ENCODE measurements at regions not wholly inside any gene's neighbourhood (a gene's known extent, or its start where the extent isn't known, plus 50 kb on each side); places are given as distances from the start of the nearest gene placed in this dataset.

GRCh38 chr10:3446221-3446620 lies 273.6 kb upstream of the PITRM1 start:
- no peak for DNase-seq (ENCODE audit: low read depth)

DNA sequence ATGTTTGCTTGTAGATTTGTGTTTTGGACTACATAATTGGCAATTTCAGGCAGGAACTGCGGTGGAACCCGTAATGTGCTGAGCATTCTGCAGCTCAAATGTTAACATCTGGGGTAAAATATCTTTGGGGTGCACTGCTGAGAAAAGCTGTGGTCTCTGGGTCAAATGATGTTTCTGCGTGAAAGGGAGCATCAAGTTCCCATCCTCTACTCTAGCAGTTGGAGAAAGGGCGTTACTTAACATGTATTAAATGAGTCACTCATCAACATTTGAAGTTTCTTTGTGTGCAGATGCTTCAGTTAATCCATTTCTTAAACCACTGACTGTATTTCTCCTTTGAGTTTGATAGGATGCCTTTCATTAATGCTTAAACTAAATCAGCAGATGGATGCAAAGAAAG lies 273.1 kb upstream of the PITRM1 start:
- H3K4me1 ChIP-seq (ENCODE audit: control insufficient read depth, insufficient read depth, low read length), result no peaks in the 10 kb centered on the region
- peak; percentile 28 for DNase-seq (ENCODE audit: low read depth)
- no peaks in the 10 kb centered on the region for H3K27me3 ChIP-seq (replicated peaks; ENCODE audit: control insufficient read depth, insufficient read depth, low read length)
- no peaks in the 10 kb centered on the region for H3K36me3 ChIP-seq (ENCODE audit: control insufficient read depth, insufficient read depth, low read length, severe bottlenecking)
- no peak overlapping the region for H3K9ac ChIP-seq (ENCODE audit: low read length)
- no peak overlapping the region for H3K4me3 ChIP-seq (ENCODE audit: low read length)
- no peaks in the 10 kb centered on the region for H3K9me3 ChIP-seq (ENCODE audit: control insufficient read depth, low read length)

More at GRCh38 chr10:3446221-3446620, 273.6 kb upstream of the PITRM1 start:
- H3K9ac ChIP-seq (ENCODE audit: low read length), result no peak overlapping the region
- H3K4me1 ChIP-seq (ENCODE audit: control insufficient read depth, insufficient read depth, low read length), result peaks cover 2% of the 10 kb centered on the region
- no peak overlapping the region for H3K4me3 ChIP-seq (ENCODE audit: low read length)
- H3K9me3 ChIP-seq (ENCODE audit: control insufficient read depth, low read length), result no peaks in the 10 kb centered on the region
- H3K27me3 ChIP-seq (replicated peaks; ENCODE audit: control insufficient read depth, insufficient read depth, low read length), result no peaks in the 10 kb centered on the region
- H3K36me3 ChIP-seq (ENCODE audit: control insufficient read depth, insufficient read depth, low read length, severe bottlenecking), result no peaks in the 10 kb centered on the region

- H3K4me3 ChIP-seq (ENCODE audit: low read length), result no peak overlapping the region
- H3K36me3 ChIP-seq (ENCODE audit: control insufficient read depth, insufficient read depth, low read length, severe bottlenecking), result no peaks in the 10 kb centered on the region
- peaks cover 4% of the 10 kb centered on the region for H3K9me3 ChIP-seq (ENCODE audit: control insufficient read depth, low read length)
- no peak for DNase-seq (ENCODE audit: low read depth)
- H3K4me1 ChIP-seq (ENCODE audit: control insufficient read depth, insufficient read depth, low read length), result peaks cover 4% of the 10 kb centered on the region
- H3K27me3 ChIP-seq (replicated peaks; ENCODE audit: control insufficient read depth, insufficient read depth, low read length), result no peaks in the 10 kb centered on the region
- no peak overlapping the region for H3K9ac ChIP-seq (ENCODE audit: low read length)
Measured at GRCh38 chr10:3442451-3442990, 269.9 kb upstream of the PITRM1 start.

DNA sequence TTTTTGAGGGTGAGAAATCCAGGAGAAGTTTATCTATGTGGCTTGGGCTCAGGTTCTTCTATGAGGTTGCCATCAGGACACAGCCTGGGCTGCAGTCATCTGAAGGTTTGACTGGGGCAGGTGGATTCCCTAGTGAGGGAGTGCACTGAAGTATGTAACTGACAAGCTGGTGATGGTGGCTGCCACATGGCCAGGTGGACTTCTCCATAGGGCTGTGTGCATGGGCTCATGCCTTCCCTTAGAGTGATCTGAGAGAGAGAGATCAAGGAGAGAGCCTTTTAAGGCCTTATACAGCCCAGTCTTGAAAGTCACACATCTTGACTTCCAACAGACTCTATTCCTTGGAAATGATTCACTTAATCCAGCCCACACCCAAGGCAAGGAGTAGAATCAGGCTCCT lies 266.6 kb upstream of the PITRM1 start:
- no peak for DNase-seq (ENCODE audit: low read depth)
- H3K9me3 ChIP-seq (ENCODE audit: control insufficient read depth, low read length), result peaks cover 4% of the 10 kb centered on the region
- H3K4me3 ChIP-seq (ENCODE audit: low read length), result no peak overlapping the region
- H3K9ac ChIP-seq (ENCODE audit: low read length), result no peak overlapping the region
- H3K4me1 ChIP-seq (ENCODE audit: control insufficient read depth, insufficient read depth, low read length), result peaks cover 11% of the 10 kb centered on the region
- H3K27me3 ChIP-seq (replicated peaks; ENCODE audit: control insufficient read depth, insufficient read depth, low read length), result no peaks in the 10 kb centered on the region
- H3K36me3 ChIP-seq (ENCODE audit: control insufficient read depth, insufficient read depth, low read length, severe bottlenecking), result no peaks in the 10 kb centered on the region

DNA sequence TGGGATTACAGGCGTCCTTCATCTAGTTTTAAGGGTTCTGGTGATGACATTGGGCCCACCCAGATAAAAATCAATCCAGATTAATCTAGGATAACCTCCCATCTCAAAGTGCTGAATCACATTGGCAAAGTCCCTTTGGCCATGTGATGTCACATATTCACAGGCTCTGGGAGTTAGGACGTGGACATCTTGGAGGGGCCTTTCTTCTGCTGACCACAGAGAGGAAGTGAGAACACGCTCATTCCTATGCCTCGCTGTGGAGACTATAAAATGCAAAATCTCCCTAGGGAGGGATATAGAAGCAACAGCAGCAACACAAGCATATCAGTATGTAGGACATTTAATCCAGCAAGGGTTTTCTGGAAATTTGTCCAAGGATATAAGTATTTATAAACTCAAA lies 266.0 kb upstream of the PITRM1 start:
- H3K4me1 ChIP-seq (ENCODE audit: control insufficient read depth, insufficient read depth, low read length), result peaks cover 11% of the 10 kb centered on the region
- H3K36me3 ChIP-seq (ENCODE audit: control insufficient read depth, insufficient read depth, low read length, severe bottlenecking), result no peaks in the 10 kb centered on the region
- no peaks in the 10 kb centered on the region for H3K27me3 ChIP-seq (replicated peaks; ENCODE audit: control insufficient read depth, insufficient read depth, low read length)
- H3K4me3 ChIP-seq (ENCODE audit: low read length), result no peak overlapping the region
- H3K9ac ChIP-seq (ENCODE audit: low read length), result no peak overlapping the region
- peaks cover 4% of the 10 kb centered on the region for H3K9me3 ChIP-seq (ENCODE audit: control insufficient read depth, low read length)
- no peak for DNase-seq (ENCODE audit: low read depth)

DNA sequence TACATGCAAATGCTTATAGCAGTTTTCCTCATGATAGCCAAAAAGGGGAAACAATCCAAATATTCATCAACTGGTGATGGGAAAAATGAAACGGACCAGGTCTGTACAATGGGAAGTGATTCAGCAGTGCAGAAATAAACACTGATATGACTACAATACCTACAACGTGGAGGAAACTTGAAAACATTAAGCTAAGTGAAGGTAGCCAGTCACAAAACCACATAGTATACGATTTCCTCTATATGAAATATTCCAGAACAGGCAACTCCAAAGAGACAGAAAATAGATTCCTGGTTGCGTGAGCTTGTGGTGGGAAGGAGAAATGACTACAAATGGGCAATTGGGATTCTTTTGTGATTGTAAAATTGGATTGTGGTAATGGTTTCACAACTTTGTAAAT lies 263.1 kb upstream of the PITRM1 start:
- Histone ChIP-seq H3K27me3 (replicated peaks; ENCODE audit: control insufficient read depth, insufficient read depth, low read length) (no peaks in the 10 kb centered on the region), H3K9ac (ENCODE audit: low read length) (no peak overlapping the region), H3K36me3 (ENCODE audit: control insufficient read depth, insufficient read depth, low read length, severe bottlenecking) (no peaks in the 10 kb centered on the region), H3K9me3 (ENCODE audit: control insufficient read depth, low read length) (peaks cover 4% of the 10 kb centered on the region), H3K4me1 (ENCODE audit: control insufficient read depth, insufficient read depth, low read length) (peaks cover 11% of the 10 kb centered on the region), H3K4me3 (ENCODE audit: low read length) (no peak overlapping the region)
- peak; percentile 29 for DNase-seq (ENCODE audit: low read depth)

GRCh38 chr10:3433988-3434387 lies 261.4 kb upstream of the PITRM1 start:
- no peak overlapping the region for H3K9ac ChIP-seq (ENCODE audit: low read length)
- DNase-seq (ENCODE audit: low read depth), result no peak

DNA sequence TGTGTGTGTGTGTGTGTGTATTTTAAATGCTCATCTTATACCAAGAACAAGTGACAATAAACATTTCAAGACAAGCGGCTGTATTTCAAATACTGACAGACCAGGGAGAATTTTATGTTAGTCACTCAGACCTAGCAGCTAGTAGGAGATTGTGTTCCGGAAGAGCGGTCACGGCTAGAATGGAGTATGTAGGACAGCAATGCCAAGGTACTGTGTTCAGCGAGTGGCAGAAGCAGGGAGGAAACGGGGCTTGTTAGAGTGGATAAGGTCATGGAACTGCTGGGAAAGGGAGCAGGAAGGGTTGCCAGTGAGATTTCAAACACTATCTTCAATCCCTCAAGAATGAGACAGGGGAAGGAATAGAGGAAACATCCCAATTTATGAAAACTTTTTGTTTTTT lies 260.5 kb upstream of the PITRM1 start:
- Histone ChIP-seq H3K9me3 (ENCODE audit: control insufficient read depth, low read length) (no peaks in the 10 kb centered on the region), H3K4me1 (ENCODE audit: control insufficient read depth, insufficient read depth, low read length) (peaks cover 11% of the 10 kb centered on the region), H3K4me3 (ENCODE audit: low read length) (no peak overlapping the region), H3K9ac (ENCODE audit: low read length) (no peak overlapping the region), H3K27me3 (replicated peaks; ENCODE audit: control insufficient read depth, insufficient read depth, low read length) (no peaks in the 10 kb centered on the region), H3K36me3 (ENCODE audit: control insufficient read depth, insufficient read depth, low read length, severe bottlenecking) (no peaks in the 10 kb centered on the region)
- DNase-seq (ENCODE audit: low read depth), result no peak

More at GRCh38 chr10:3433988-3434387, 261.4 kb upstream of the PITRM1 start:
- no peaks in the 10 kb centered on the region for H3K36me3 ChIP-seq (ENCODE audit: control insufficient read depth, insufficient read depth, low read length, severe bottlenecking)
- peaks cover 11% of the 10 kb centered on the region for H3K4me1 ChIP-seq (ENCODE audit: control insufficient read depth, insufficient read depth, low read length)
- peaks cover under 1% of the 10 kb centered on the region for H3K9me3 ChIP-seq (ENCODE audit: control insufficient read depth, low read length)
- H3K4me3 ChIP-seq (ENCODE audit: low read length), result no peak overlapping the region
- no peaks in the 10 kb centered on the region for H3K27me3 ChIP-seq (replicated peaks; ENCODE audit: control insufficient read depth, insufficient read depth, low read length)

GRCh38 chr10:3432081-3432825 lies 259.7 kb upstream of the PITRM1 start:
- peaks cover 9% of the 10 kb centered on the region for H3K4me1 ChIP-seq (ENCODE audit: control insufficient read depth, insufficient read depth, low read length)
- H3K27me3 ChIP-seq (replicated peaks; ENCODE audit: control insufficient read depth, insufficient read depth, low read length), result no peaks in the 10 kb centered on the region
- no peaks in the 10 kb centered on the region for H3K9me3 ChIP-seq (ENCODE audit: control insufficient read depth, low read length)
- H3K4me3 ChIP-seq (ENCODE audit: low read length), result no peak overlapping the region
- no peak overlapping the region for H3K9ac ChIP-seq (ENCODE audit: low read length)
- no peaks in the 10 kb centered on the region for H3K36me3 ChIP-seq (ENCODE audit: control insufficient read depth, insufficient read depth, low read length, severe bottlenecking)
- no peak for DNase-seq (ENCODE audit: low read depth)

DNA sequence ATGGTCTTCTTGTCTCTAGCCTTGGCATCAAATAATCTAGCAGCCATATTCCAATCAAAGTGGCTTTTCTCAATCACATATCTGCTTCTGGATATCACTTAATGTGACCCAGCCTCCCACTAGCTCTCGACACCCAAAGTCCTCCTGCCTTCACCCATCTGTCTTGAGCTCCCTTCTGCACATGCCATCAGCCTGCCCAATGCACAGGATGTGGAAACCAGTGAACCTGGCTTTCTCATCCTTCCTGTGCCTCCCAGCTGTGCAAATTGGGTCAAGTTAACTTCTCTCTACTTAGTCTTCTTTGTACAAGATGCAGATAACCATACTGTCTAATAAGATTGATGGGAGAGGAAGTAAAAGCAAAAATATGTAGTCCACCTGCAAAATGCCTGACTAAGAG lies 257.9 kb upstream of the PITRM1 start:
- Histone ChIP-seq H3K36me3 (ENCODE audit: control insufficient read depth, insufficient read depth, low read length, severe bottlenecking) (no peaks in the 10 kb centered on the region), H3K9ac (ENCODE audit: low read length) (no peak overlapping the region), H3K4me3 (ENCODE audit: low read length) (no peak overlapping the region), H3K27me3 (replicated peaks; ENCODE audit: control insufficient read depth, insufficient read depth, low read length) (no peaks in the 10 kb centered on the region), H3K9me3 (ENCODE audit: control insufficient read depth, low read length) (no peaks in the 10 kb centered on the region), H3K4me1 (ENCODE audit: control insufficient read depth, insufficient read depth, low read length) (peaks cover 18% of the 10 kb centered on the region)
- no peak for DNase-seq (ENCODE audit: low read depth)

- Histone ChIP-seq H3K36me3 (ENCODE audit: control insufficient read depth, insufficient read depth, low read length, severe bottlenecking) (no peaks in the 10 kb centered on the region), H3K27me3 (replicated peaks; ENCODE audit: control insufficient read depth, insufficient read depth, low read length) (no peaks in the 10 kb centered on the region), H3K4me1 (ENCODE audit: control insufficient read depth, insufficient read depth, low read length) (peaks cover 18% of the 10 kb centered on the region), H3K9ac (ENCODE audit: low read length) (no peak overlapping the region), H3K9me3 (ENCODE audit: control insufficient read depth, low read length) (no peaks in the 10 kb centered on the region), H3K4me3 (ENCODE audit: low read length) (no peak overlapping the region)
- no peak for DNase-seq (ENCODE audit: low read depth)
Measured at GRCh38 chr10:3429676-3430075, 257.1 kb upstream of the PITRM1 start.

DNA sequence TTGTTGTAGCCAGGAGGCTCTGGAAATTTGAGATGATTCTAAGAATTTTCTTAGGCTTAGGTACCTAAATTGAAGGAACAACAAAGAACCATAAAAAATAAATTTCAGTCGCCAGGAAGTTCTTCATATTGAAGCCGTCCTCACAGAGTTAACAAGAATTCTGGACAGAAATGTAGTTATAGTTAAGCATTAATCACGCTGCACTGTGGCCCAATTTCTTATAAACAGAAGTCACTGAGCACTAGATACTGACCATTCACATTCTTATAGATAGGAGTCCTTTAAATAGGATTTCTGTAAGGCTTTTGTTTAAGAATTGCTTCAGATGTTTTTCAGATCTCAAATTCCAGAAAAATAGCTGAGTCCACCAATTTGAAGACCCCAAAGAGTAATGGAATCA lies 256.2 kb upstream of the PITRM1 start:
- H3K4me1 ChIP-seq (ENCODE audit: control insufficient read depth, insufficient read depth, low read length), result peaks cover 18% of the 10 kb centered on the region
- H3K27me3 ChIP-seq (replicated peaks; ENCODE audit: control insufficient read depth, insufficient read depth, low read length), result no peaks in the 10 kb centered on the region
- H3K9me3 ChIP-seq (ENCODE audit: control insufficient read depth, low read length), result no peaks in the 10 kb centered on the region
- no peak overlapping the region for H3K4me3 ChIP-seq (ENCODE audit: low read length)
- H3K9ac ChIP-seq (ENCODE audit: low read length), result no peak overlapping the region
- H3K36me3 ChIP-seq (ENCODE audit: control insufficient read depth, insufficient read depth, low read length, severe bottlenecking), result no peaks in the 10 kb centered on the region
- no peak for DNase-seq (ENCODE audit: low read depth)
